ENCODE measurements at regions not wholly inside any gene's neighbourhood (a gene's known extent, or its start where the extent isn't known, plus 50 kb on each side); places are given as distances from the start of the nearest gene placed in this dataset.

DNA sequence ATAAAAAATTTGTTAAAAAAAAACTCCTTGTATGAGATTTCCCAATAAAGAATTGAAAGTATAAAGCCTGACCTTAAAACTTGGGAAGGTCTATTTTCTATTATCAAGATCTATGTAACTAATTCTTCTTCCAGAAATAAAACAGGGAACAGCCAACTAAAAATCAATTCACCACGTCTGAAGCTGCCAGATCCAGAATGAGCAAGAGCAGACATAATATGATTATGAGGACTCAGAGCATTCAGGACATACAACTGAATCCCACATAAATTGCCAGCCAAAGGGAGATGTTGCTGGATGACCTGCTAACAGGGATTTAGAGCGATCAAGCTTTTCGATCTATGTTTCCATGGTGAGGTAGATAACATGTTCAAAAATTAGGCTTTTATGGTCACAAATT is 1151.3 kb upstream of the CADM2 start:
- WGBS (ENCODE audit: extremely low coverage, insufficient coverage, low lambda C conversion rate) = no CpG with 5 or more reads among the region's 3 CpGs
- H3K36me3 ChIP-seq (ENCODE audit: control insufficient read depth, insufficient read depth, low read length) = no peaks in the 10 kb centered on the region
- no peak overlapping the region for H3K4me3 ChIP-seq (ENCODE audit: low read length)

DNA sequence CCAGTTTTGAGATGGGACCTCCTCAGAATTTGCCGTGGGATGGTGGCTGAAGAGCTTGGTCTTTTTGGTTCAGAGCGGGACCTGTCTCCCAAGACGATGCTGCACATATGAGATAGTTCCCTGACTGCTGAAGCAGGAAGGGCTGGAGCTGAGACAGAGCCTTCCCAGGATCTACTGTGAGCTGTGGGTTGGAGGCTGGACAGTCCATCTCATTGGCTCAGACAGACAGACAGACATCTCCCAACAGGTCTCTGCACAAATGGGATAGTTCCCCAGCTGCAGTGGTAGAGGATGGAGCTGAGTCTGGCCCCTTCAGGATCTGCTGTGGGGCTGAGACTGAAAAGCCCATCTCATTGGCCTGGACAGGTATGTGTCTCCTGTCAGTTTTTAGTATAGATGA is 1145.6 kb upstream of the CADM2 start:
- Histone ChIP-seq H3K4ac (ENCODE audit: low read depth, low read length) (no peak overlapping the region), H2AK5ac (ENCODE audit: low read length) (no peak overlapping the region), H3K79me2 (ENCODE audit: control insufficient read depth, insufficient read depth, low read length) (no peaks in the 10 kb centered on the region), H4K8ac (ENCODE audit: low read depth, low read length) (no peak overlapping the region), H3K36me3 (ENCODE audit: control insufficient read depth, insufficient read depth, low read length) (no peaks in the 10 kb centered on the region), H3K18ac (ENCODE audit: low read length) (no peak overlapping the region), H3K27ac (ENCODE audit: low read depth, low read length) (no peak overlapping the region), H3K27me3 (ENCODE audit: insufficient read depth, low read length, poor library complexity) (no peaks in the 10 kb centered on the region), H2BK15ac (replicated peaks; ENCODE audit: low read depth) (no peak overlapping the region), H2BK5ac (ENCODE audit: low read length) (no peak overlapping the region), H3K79me1 (ENCODE audit: low read length) (no peaks in the 10 kb centered on the region), H3K23ac (ENCODE audit: low read length) (no peak overlapping the region), H3K4me1 (ENCODE audit: control insufficient read depth, low read depth, low read length) (no peaks in the 10 kb centered on the region), H3K4me2 (ENCODE audit: low read length) (no peak overlapping the region), H3K4me3 (ENCODE audit: low read length) (no peak overlapping the region), H2BK120ac (ENCODE audit: low read depth, low read length) (no peak overlapping the region), H4K5ac (ENCODE audit: low read length) (no peak overlapping the region), H3K56ac (ENCODE audit: low read length) (no peak overlapping the region), H3K9ac (ENCODE audit: low read length) (no peak overlapping the region)
- WGBS (ENCODE audit: extremely low coverage, insufficient coverage, low lambda C conversion rate) = no CpG with 5 or more reads among the region's 3 CpGs
- no peak for DNase-seq

More for the DNA sequence above, 1151.3 kb upstream of the CADM2 start:
- no peaks in the 10 kb centered on the region for H3K79me2 ChIP-seq (ENCODE audit: control insufficient read depth, insufficient read depth, low read length)
- no peaks in the 10 kb centered on the region for H3K27me3 ChIP-seq (ENCODE audit: insufficient read depth, low read length, poor library complexity)
- no peak overlapping the region for H3K18ac ChIP-seq (ENCODE audit: low read length)
- no peak overlapping the region for H2BK5ac ChIP-seq (ENCODE audit: low read length)
- no peak overlapping the region for H2AK5ac ChIP-seq (ENCODE audit: low read length)
- no peak overlapping the region for H3K9ac ChIP-seq (ENCODE audit: low read length)
- no peak overlapping the region for H3K56ac ChIP-seq (ENCODE audit: low read length)
- no peak overlapping the region for H4K5ac ChIP-seq (ENCODE audit: low read length)
- H3K4me1 ChIP-seq (ENCODE audit: control insufficient read depth, low read depth, low read length) = no peaks in the 10 kb centered on the region
- H3K79me1 ChIP-seq (ENCODE audit: low read length) = no peaks in the 10 kb centered on the region
- H2BK120ac ChIP-seq (ENCODE audit: low read depth, low read length) = no peak overlapping the region
- no peak overlapping the region for H2BK15ac ChIP-seq (replicated peaks; ENCODE audit: low read depth)
- no peak overlapping the region for H3K27ac ChIP-seq (ENCODE audit: low read depth, low read length)
- no peak overlapping the region for H3K4me2 ChIP-seq (ENCODE audit: low read length)
- DNase-seq = no peak
- H4K8ac ChIP-seq (ENCODE audit: low read depth, low read length) = no peak overlapping the region
- H3K23ac ChIP-seq (ENCODE audit: low read length) = no peak overlapping the region
- H3K4ac ChIP-seq (ENCODE audit: low read depth, low read length) = no peak overlapping the region

DNA sequence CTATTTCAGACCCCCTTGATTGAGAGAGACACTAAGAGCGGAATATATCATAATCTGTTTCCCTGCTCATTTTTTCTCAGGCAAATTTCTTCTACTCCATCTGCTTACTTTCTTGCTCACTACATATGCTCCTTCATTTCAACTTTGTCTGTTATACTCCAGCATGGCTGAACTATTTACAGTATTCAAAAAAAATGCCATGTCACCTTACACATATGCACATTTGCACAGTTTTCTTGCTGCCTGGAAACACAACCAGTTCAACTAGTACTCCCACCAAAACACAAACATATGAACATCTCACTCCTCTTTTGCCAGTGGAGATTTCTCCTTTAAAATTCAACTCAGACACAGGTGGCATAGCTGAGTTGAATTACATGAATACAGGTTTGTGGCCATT is 1142.1 kb upstream of the CADM2 start:
- no peak overlapping the region for H3K4me2 ChIP-seq (ENCODE audit: low read length)
- H3K27me3 ChIP-seq (ENCODE audit: insufficient read depth, low read length, poor library complexity) = no peaks in the 10 kb centered on the region
- DNase-seq = no peak
- no peak overlapping the region for H4K5ac ChIP-seq (ENCODE audit: low read length)
- no peaks in the 10 kb centered on the region for H3K4me1 ChIP-seq (ENCODE audit: control insufficient read depth, low read depth, low read length)
- H2AK5ac ChIP-seq (ENCODE audit: low read length) = no peak overlapping the region
- H3K56ac ChIP-seq (ENCODE audit: low read length) = no peak overlapping the region
- H3K4ac ChIP-seq (ENCODE audit: low read depth, low read length) = no peak overlapping the region
- no CpG with 5 or more reads among the region's 1 CpG for WGBS (ENCODE audit: extremely low coverage, insufficient coverage, low lambda C conversion rate)
- no peak overlapping the region for H2BK15ac ChIP-seq (replicated peaks; ENCODE audit: low read depth)
- no peak overlapping the region for H3K23ac ChIP-seq (ENCODE audit: low read length)
- no peak overlapping the region for H3K9ac ChIP-seq (ENCODE audit: low read length)
- no peaks in the 10 kb centered on the region for H3K79me1 ChIP-seq (ENCODE audit: low read length)
- no peak overlapping the region for H2BK120ac ChIP-seq (ENCODE audit: low read depth, low read length)
- no peak overlapping the region for H3K27ac ChIP-seq (ENCODE audit: low read depth, low read length)
- H3K18ac ChIP-seq (ENCODE audit: low read length) = no peak overlapping the region
- no peaks in the 10 kb centered on the region for H3K79me2 ChIP-seq (ENCODE audit: control insufficient read depth, insufficient read depth, low read length)
- H4K8ac ChIP-seq (ENCODE audit: low read depth, low read length) = no peak overlapping the region
- no peak overlapping the region for H3K4me3 ChIP-seq (ENCODE audit: low read length)
- no peak overlapping the region for H2BK5ac ChIP-seq (ENCODE audit: low read length)
- H3K36me3 ChIP-seq (ENCODE audit: control insufficient read depth, insufficient read depth, low read length) = no peaks in the 10 kb centered on the region

DNA sequence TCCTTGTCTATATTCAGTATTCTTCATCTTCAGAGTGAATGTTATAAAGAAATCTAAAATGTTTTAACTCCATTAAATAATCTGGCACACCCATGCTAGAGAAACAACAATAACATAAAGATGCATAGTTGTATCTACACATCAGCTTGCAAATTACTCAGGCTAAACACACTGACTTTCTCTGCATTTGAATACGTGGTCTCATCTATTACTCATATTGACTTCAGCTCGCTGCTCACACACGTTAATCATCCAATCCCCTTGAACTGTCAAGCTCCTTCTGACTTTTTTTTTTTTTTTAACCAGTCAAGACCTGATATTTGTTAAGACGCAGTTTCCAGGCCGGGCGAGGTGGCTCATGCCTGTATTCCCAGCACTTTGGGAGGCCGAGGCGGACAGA is 1137.3 kb upstream of the CADM2 start:
- no CpG with 5 or more reads among the region's 8 CpGs for WGBS (ENCODE audit: extremely low coverage, insufficient coverage, low lambda C conversion rate)
- H3K56ac ChIP-seq (ENCODE audit: low read length) = no peak overlapping the region
- no peak overlapping the region for H3K23ac ChIP-seq (ENCODE audit: low read length)
- no peak overlapping the region for H3K9ac ChIP-seq (ENCODE audit: low read length)
- no peaks in the 10 kb centered on the region for H3K79me2 ChIP-seq (ENCODE audit: control insufficient read depth, insufficient read depth, low read length)
- no peaks in the 10 kb centered on the region for H3K27me3 ChIP-seq (ENCODE audit: insufficient read depth, low read length, poor library complexity)
- H3K18ac ChIP-seq (ENCODE audit: low read length) = no peak overlapping the region
- no peak overlapping the region for H3K27ac ChIP-seq (ENCODE audit: low read depth, low read length)
- H2BK5ac ChIP-seq (ENCODE audit: low read length) = no peak overlapping the region
- H3K4ac ChIP-seq (ENCODE audit: low read depth, low read length) = no peak overlapping the region
- no peaks in the 10 kb centered on the region for H3K79me1 ChIP-seq (ENCODE audit: low read length)
- no peak overlapping the region for H3K4me3 ChIP-seq (ENCODE audit: low read length)
- H3K4me2 ChIP-seq (ENCODE audit: low read length) = no peak overlapping the region
- DNase-seq = no peak
- no peak overlapping the region for H4K5ac ChIP-seq (ENCODE audit: low read length)
- no peak overlapping the region for H2AK5ac ChIP-seq (ENCODE audit: low read length)
- H3K4me1 ChIP-seq (ENCODE audit: control insufficient read depth, low read depth, low read length) = no peaks in the 10 kb centered on the region
- no peak overlapping the region for H2BK120ac ChIP-seq (ENCODE audit: low read depth, low read length)
- H3K36me3 ChIP-seq (ENCODE audit: control insufficient read depth, insufficient read depth, low read length) = no peaks in the 10 kb centered on the region
- H2BK15ac ChIP-seq (replicated peaks; ENCODE audit: low read depth) = no peak overlapping the region
- H4K8ac ChIP-seq (ENCODE audit: low read depth, low read length) = no peak overlapping the region

DNA sequence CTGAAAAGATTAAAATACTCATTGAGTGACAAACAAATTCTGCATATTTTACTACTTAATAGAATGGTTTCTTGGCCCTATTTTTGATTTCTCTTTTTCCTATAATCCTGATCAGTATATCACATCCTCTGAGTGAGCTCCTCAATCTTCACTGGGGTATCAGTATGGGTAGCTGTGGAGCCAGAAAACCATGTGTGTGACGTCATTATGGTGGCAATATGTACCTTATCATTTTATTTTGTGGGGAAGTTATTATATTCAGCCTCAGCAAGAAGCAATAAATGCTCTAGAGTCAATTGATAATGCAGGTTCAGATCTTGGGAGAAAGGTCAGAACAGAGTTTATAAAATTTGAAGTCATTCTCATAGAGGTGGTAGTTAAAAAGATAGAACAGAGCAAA is 1135.7 kb upstream of the CADM2 start:
- Histone ChIP-seq H2BK120ac (ENCODE audit: low read depth, low read length) (no peak overlapping the region), H3K79me2 (ENCODE audit: control insufficient read depth, insufficient read depth, low read length) (no peaks in the 10 kb centered on the region), H3K9ac (ENCODE audit: low read length) (no peak overlapping the region), H4K5ac (ENCODE audit: low read length) (no peak overlapping the region), H2BK5ac (ENCODE audit: low read length) (no peak overlapping the region), H3K4me1 (ENCODE audit: control insufficient read depth, low read depth, low read length) (no peaks in the 10 kb centered on the region), H3K18ac (ENCODE audit: low read length) (no peak overlapping the region), H2BK15ac (replicated peaks; ENCODE audit: low read depth) (no peak overlapping the region), H3K79me1 (ENCODE audit: low read length) (no peaks in the 10 kb centered on the region), H3K4me3 (ENCODE audit: low read length) (no peak overlapping the region), H3K27ac (ENCODE audit: low read depth, low read length) (no peak overlapping the region), H3K56ac (ENCODE audit: low read length) (no peak overlapping the region), H4K8ac (ENCODE audit: low read depth, low read length) (no peak overlapping the region), H3K4me2 (ENCODE audit: low read length) (no peak overlapping the region), H3K23ac (ENCODE audit: low read length) (no peak overlapping the region), H3K27me3 (ENCODE audit: insufficient read depth, low read length, poor library complexity) (no peaks in the 10 kb centered on the region), H2AK5ac (ENCODE audit: low read length) (no peak overlapping the region), H3K4ac (ENCODE audit: low read depth, low read length) (no peak overlapping the region), H3K36me3 (ENCODE audit: control insufficient read depth, insufficient read depth, low read length) (no peaks in the 10 kb centered on the region)
- no CpG with 5 or more reads among the region's 1 CpG for WGBS (ENCODE audit: extremely low coverage, insufficient coverage, low lambda C conversion rate)
- no peak for DNase-seq

DNA sequence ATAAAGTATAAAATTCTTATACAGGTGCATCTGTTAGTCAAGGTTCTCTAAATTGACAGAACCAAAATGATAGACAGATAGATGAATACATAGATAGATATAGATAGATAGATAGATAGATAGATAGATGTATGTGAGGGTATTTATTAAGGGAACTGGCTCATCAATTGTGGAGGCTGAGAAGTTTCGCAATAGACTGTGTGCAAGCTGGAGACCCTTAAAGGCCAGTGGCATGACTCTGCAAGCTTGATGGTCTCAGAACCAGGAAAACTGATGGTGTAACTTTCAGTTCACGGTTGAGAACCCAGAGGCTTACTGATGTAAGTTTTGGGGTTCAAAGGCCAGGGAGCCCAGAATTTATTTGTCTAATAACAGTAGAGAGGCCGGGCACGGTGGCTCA is 1123.7 kb upstream of the CADM2 start:
- Histone ChIP-seq H3K4ac (ENCODE audit: low read depth, low read length) (no peak overlapping the region), H3K4me1 (ENCODE audit: control insufficient read depth, low read depth, low read length) (no peaks in the 10 kb centered on the region), H3K56ac (ENCODE audit: low read length) (no peak overlapping the region), H3K79me1 (ENCODE audit: low read length) (no peaks in the 10 kb centered on the region), H3K4me3 (ENCODE audit: low read length) (no peak overlapping the region), H3K36me3 (ENCODE audit: control insufficient read depth, insufficient read depth, low read length) (no peaks in the 10 kb centered on the region), H2AK5ac (ENCODE audit: low read length) (no peak overlapping the region), H2BK5ac (ENCODE audit: low read length) (no peak overlapping the region), H4K5ac (ENCODE audit: low read length) (no peak overlapping the region), H3K79me2 (ENCODE audit: control insufficient read depth, insufficient read depth, low read length) (no peaks in the 10 kb centered on the region), H3K9ac (ENCODE audit: low read length) (no peak overlapping the region), H3K27me3 (ENCODE audit: insufficient read depth, low read length, poor library complexity) (no peaks in the 10 kb centered on the region), H3K27ac (ENCODE audit: low read depth, low read length) (no peak overlapping the region), H2BK15ac (replicated peaks; ENCODE audit: low read depth) (no peak overlapping the region), H3K23ac (ENCODE audit: low read length) (no peak overlapping the region), H2BK120ac (ENCODE audit: low read depth, low read length) (no peak overlapping the region), H4K8ac (ENCODE audit: low read depth, low read length) (no peak overlapping the region), H3K18ac (ENCODE audit: low read length) (no peak overlapping the region), H3K4me2 (ENCODE audit: low read length) (no peak overlapping the region)
- WGBS (ENCODE audit: extremely low coverage, insufficient coverage, low lambda C conversion rate) = no CpG with 5 or more reads among the region's 4 CpGs
- no peak for DNase-seq

All from mesendoderm (in vitro differentiated cells).